Right hindlimb (tissue), 1 donor: ENCODE measurements at regions not wholly inside any gene's neighbourhood (a gene's known extent, or its start where the extent isn't known, plus 50 kb on each side); places are given as distances from the start of the nearest gene placed in this dataset.
"Not testable (repeated sequence)": the region's sequence is repeated elsewhere in the genome, so short reads cannot be mapped to it uniquely, and the experiment has no call there.

Experiments used
- DNase-seq: peaks from one replicate; pipeline ENCODE4 v3.0.0-alpha.2; 2018

GRCh38 chrX:107296184-107296583 is 89.8 kb downstream of the DNAAF6 start:
- not testable (repeated sequence) for DNase-seq

GRCh38 chrX:107298276-107298675 is 91.9 kb downstream of the DNAAF6 start:
- DNase-seq = no peak

- DNase-seq = no peak
These were observed 94.8 kb downstream of the DNAAF6 start for GRCh38 chrX:107301253-107301652.

GRCh38 chrX:107304141-107304540 is 97.7 kb downstream of the DNAAF6 start:
- DNase-seq = no peak

- no peak for DNase-seq
These were observed 117.5 kb downstream of the DNAAF6 start for GRCh38 chrX:107323786-107324492.

GRCh38 chrX:107324493-107325310 is 118.3 kb downstream of the DNAAF6 start:
- DNase-seq = peak; percentile 60

- no peak for DNase-seq
These were observed 119.1 kb downstream of the DNAAF6 start for GRCh38 chrX:107325467-107325866.

- no peak for DNase-seq
These were observed 101.4 kb upstream of the FRMPD3 start for GRCh38 chrX:107348051-107348450.

GRCh38 chrX:107348990-107349389 is 100.5 kb upstream of the FRMPD3 start:
- no peak for DNase-seq

GRCh38 chrX:107355533-107355932 is 93.9 kb upstream of the FRMPD3 start:
- DNase-seq = no peak

GRCh38 chrX:107360788-107361360 is 88.6 kb upstream of the FRMPD3 start:
- DNase-seq = no peak

GRCh38 chrX:107370185-107370584 is 79.3 kb upstream of the FRMPD3 start:
- DNase-seq = not testable (repeated sequence)

- no peak for DNase-seq
These were observed 75.3 kb upstream of the FRMPD3 start for GRCh38 chrX:107374132-107374531.

GRCh38 chrX:107374831-107375230 is 74.6 kb upstream of the FRMPD3 start:
- no peak for DNase-seq

GRCh38 chrX:107376186-107376585 is 73.3 kb upstream of the FRMPD3 start:
- DNase-seq = not testable (repeated sequence)

- DNase-seq = no peak
These were observed 64.9 kb upstream of the FRMPD3 start for GRCh38 chrX:107384397-107385105.

GRCh38 chrX:107389726-107390125 is 59.7 kb upstream of the FRMPD3 start:
- no peak for DNase-seq

- DNase-seq = not testable (repeated sequence)
These were observed 55.8 kb upstream of the FRMPD3 start for GRCh38 chrX:107393656-107394055.

GRCh38 chrX:107396235-107396634 is 53.2 kb upstream of the FRMPD3 start:
- DNase-seq = no peak

GRCh38 chrX:107396783-107397182 is 52.7 kb upstream of the FRMPD3 start:
- DNase-seq = no peak

- DNase-seq = no peak
These were observed 51.3 kb upstream of the FRMPD3 start for GRCh38 chrX:107398115-107398514.
